ENCODE measurements at regions not wholly inside any gene's neighbourhood (a gene's known extent, or its start where the extent isn't known, plus 50 kb on each side); places are given as distances from the start of the nearest gene placed in this dataset.

GRCh38 chr17:77449908-77450741 is 309.4 kb downstream of the SEC14L1 start:
- H3K4me1 ChIP-seq (ENCODE audit: insufficient read depth, poor library complexity, severe bottlenecking) = peaks cover 61% of the 10 kb centered on the region
- peaks cover 22% of the 10 kb centered on the region for H3K36me3 ChIP-seq (ENCODE audit: low read depth)
- no peaks in the 10 kb centered on the region for H3K27me3 ChIP-seq (ENCODE audit: insufficient read depth, poor library complexity, severe bottlenecking)
- DNase-seq (ENCODE audit: low spot score) (no peak), ATAC-seq (ENCODE audit: low read depth) (peak; percentile 37)
- H3K4me3 ChIP-seq (ENCODE audit: severe bottlenecking) = no peak overlapping the region
- peak overlapping the region; percentile 88 for H3K27ac ChIP-seq (ENCODE audit: poor library complexity, severe bottlenecking)
- H3K9me3 ChIP-seq (ENCODE audit: severe bottlenecking) = no peaks in the 10 kb centered on the region
- TF ChIP-seq CTCF (IDR thresholded peaks at IDR 0.05; ENCODE audit: poor library complexity, severe bottlenecking) = no peak

- H3K4me1 ChIP-seq (ENCODE audit: insufficient read depth, poor library complexity, severe bottlenecking) = peaks cover 62% of the 10 kb centered on the region
- H3K4me3 ChIP-seq (ENCODE audit: severe bottlenecking) = peak overlapping the region; percentile 21
- DNase-seq (ENCODE audit: low spot score) (no peak), ATAC-seq (ENCODE audit: low read depth) (no peak)
- H3K27ac ChIP-seq (ENCODE audit: poor library complexity, severe bottlenecking) = peak overlapping the region; percentile 88
- H3K9me3 ChIP-seq (ENCODE audit: severe bottlenecking) = no peaks in the 10 kb centered on the region
- no peaks in the 10 kb centered on the region for H3K27me3 ChIP-seq (ENCODE audit: insufficient read depth, poor library complexity, severe bottlenecking)
- peaks cover 29% of the 10 kb centered on the region for H3K36me3 ChIP-seq (ENCODE audit: low read depth)
- no peak for TF ChIP-seq CTCF (IDR thresholded peaks at IDR 0.05; ENCODE audit: poor library complexity, severe bottlenecking)
These were observed 310.0 kb downstream of the SEC14L1 start for GRCh38 chr17:77450742-77451244.

- H3K36me3 ChIP-seq (ENCODE audit: low read depth) = peaks cover 29% of the 10 kb centered on the region
- H3K4me1 ChIP-seq (ENCODE audit: insufficient read depth, poor library complexity, severe bottlenecking) = peaks cover 62% of the 10 kb centered on the region
- DNase-seq (ENCODE audit: low spot score) (no peak), ATAC-seq (ENCODE audit: low read depth) (peak; percentile 37)
- peak overlapping the region; percentile 21 for H3K4me3 ChIP-seq (ENCODE audit: severe bottlenecking)
- peak overlapping the region; percentile 88 for H3K27ac ChIP-seq (ENCODE audit: poor library complexity, severe bottlenecking)
- no peak for TF ChIP-seq CTCF (IDR thresholded peaks at IDR 0.05; ENCODE audit: poor library complexity, severe bottlenecking)
- no peaks in the 10 kb centered on the region for H3K27me3 ChIP-seq (ENCODE audit: insufficient read depth, poor library complexity, severe bottlenecking)
- no peaks in the 10 kb centered on the region for H3K9me3 ChIP-seq (ENCODE audit: severe bottlenecking)
These were observed 310.6 kb downstream of the SEC14L1 start for GRCh38 chr17:77451245-77451893.

GRCh38 chr17:77451894-77452852 is 311.4 kb downstream of the SEC14L1 start:
- Histone ChIP-seq H3K27me3 (ENCODE audit: insufficient read depth, poor library complexity, severe bottlenecking) (no peaks in the 10 kb centered on the region), H3K36me3 (ENCODE audit: low read depth) (peaks cover 22% of the 10 kb centered on the region), H3K4me1 (ENCODE audit: insufficient read depth, poor library complexity, severe bottlenecking) (peaks cover 62% of the 10 kb centered on the region), H3K4me3 (ENCODE audit: severe bottlenecking) (peak overlapping the region; percentile 21), H3K9me3 (ENCODE audit: severe bottlenecking) (no peaks in the 10 kb centered on the region), H3K27ac (ENCODE audit: poor library complexity, severe bottlenecking) (peak overlapping the region; percentile 88)
- TF ChIP-seq CTCF (IDR thresholded peaks at IDR 0.05; ENCODE audit: poor library complexity, severe bottlenecking) = no peak
- DNase-seq (ENCODE audit: low spot score) (no peak), ATAC-seq (ENCODE audit: low read depth) (peak; percentile 60)

All from RWPE2 (cell line).